WTC11 (cell line): ENCODE measurements at regions not wholly inside any gene's neighbourhood (a gene's known extent, or its start where the extent isn't known, plus 50 kb on each side); places are given as distances from the start of the nearest gene placed in this dataset.

Experiments
- ATAC-seq: fragments of 200-7000 bp; cut with Tn5 transposase; 2 replicates; pipeline ENCODE4 v1.10.0; 2021; ENCODE audit warnings: mild to moderate bottlenecking, moderate library complexity
- CTCF ChIA-PET: fragments of 300-600 bp; sonication (Branson Sonifier 250); formaldehyde crosslinking; loops from one replicate; lab custom pipeline; 2021; ENCODE audit warnings: antibody characterized with exemption; lab: Charles Lee
- POLR2A ChIA-PET: fragments of 350-600 bp; sonication (Branson Sonifier 250); formaldehyde crosslinking; loops from one replicate; lab custom pipeline; 2021; ENCODE audit warnings: antibody characterized with exemption; lab: Charles Lee
- DNase-seq: peaks from one replicate; pipeline ENCODE4 v3.0.0; 2021; ENCODE audit warnings: low spot score
- H3K27ac Mint-ChIP-seq: 2 replicates; pipeline ENCODE4 v1.8.0; 2021; ENCODE audit warnings: mixed read lengths
- H3K27me3 Mint-ChIP-seq: 2 replicates; pipeline ENCODE4 v1.8.0; 2021; ENCODE audit warnings: low read depth, mild to moderate bottlenecking, moderate library complexity, mixed read lengths
- H3K36me3 Mint-ChIP-seq: 2 replicates; pipeline ENCODE4 v1.8.0; 2021; ENCODE audit warnings: mixed read lengths
- H3K4me1 Mint-ChIP-seq: 2 replicates; pipeline ENCODE4 v1.8.0; 2022; ENCODE audit warnings: mixed read lengths
- H3K4me3 Mint-ChIP-seq: 2 replicates; pipeline ENCODE4 v1.8.0; 2021; ENCODE audit warnings: mild to moderate bottlenecking, moderate library complexity, mixed read lengths
- H3K9me3 Mint-ChIP-seq: 2 replicates; pipeline ENCODE4 v1.8.0; 2021; ENCODE audit warnings: mixed read lengths
- ATF3 ChIP-seq: sonication (generic); formaldehyde crosslinking; conservative IDR thresholded peaks from 2 replicates; pipeline ENCODE4 v1.8.1; 2022; ENCODE audit warnings: mild to moderate bottlenecking, missing genetic modification reagents
- CREB1 ChIP-seq: sonication (generic); formaldehyde crosslinking; IDR thresholded peaks from 2 replicates; pipeline ENCODE4 v1.8.0; 2023; ENCODE audit warnings: mild to moderate bottlenecking, missing genetic modification reagents
- CTCF ChIP-seq: fragments of 200-600 bp; IDR thresholded peaks from 2 replicates; pipeline ENCODE4 v1.8.0; 2022; ENCODE audit warnings: antibody characterized with exemption
- FOXJ3 ChIP-seq: sonication (generic); formaldehyde crosslinking; IDR thresholded peaks from 2 replicates; pipeline ENCODE4 v1.9.0; 2021; ENCODE audit warnings: missing genetic modification reagents, mild to moderate bottlenecking, borderline replicate concordance
- GRHL2 ChIP-seq: fragments of 250-450 bp; sonication (Bioruptor Pico); IDR thresholded peaks from 2 replicates; pipeline ENCODE4 v1.8.0; 2022; ENCODE audit warnings: mild to moderate bottlenecking, moderate library complexity; ENCODE audit not compliant: insufficient replicate concordance, severe bottlenecking
- IRF2 ChIP-seq: sonication (generic); formaldehyde crosslinking; IDR thresholded peaks from 2 replicates; pipeline ENCODE4 v1.8.0; 2022; ENCODE audit warnings: low read depth, missing genetic modification reagents, borderline replicate concordance
- JAZF1 ChIP-seq: fragments of 250-450 bp; sonication (Bioruptor Pico); IDR thresholded peaks from 2 replicates; pipeline ENCODE4 v1.9.0; 2021; ENCODE audit warnings: moderate library complexity, mild to moderate bottlenecking, inconsistent platforms
- JUN ChIP-seq: sonication (generic); formaldehyde crosslinking; IDR thresholded peaks from 2 replicates; pipeline ENCODE4 v1.8.0; 2023; ENCODE audit warnings: mild to moderate bottlenecking, missing genetic modification reagents
- MYBL2 ChIP-seq: sonication (generic); formaldehyde crosslinking; IDR thresholded peaks from 2 replicates; pipeline ENCODE4 v1.8.1; 2023; ENCODE audit warnings: mild to moderate bottlenecking, moderate library complexity, missing genetic modification reagents
- NFE2L1 ChIP-seq: sonication (generic); formaldehyde crosslinking; IDR thresholded peaks from 2 replicates; pipeline ENCODE4 v1.8.1; 2023; ENCODE audit warnings: missing genetic modification reagents
- NR2C2 ChIP-seq: sonication (generic); formaldehyde crosslinking; IDR thresholded peaks from 2 replicates; pipeline ENCODE4 v1.8.0; 2022; ENCODE audit warnings: mild to moderate bottlenecking, missing genetic modification reagents
- PRDM15 ChIP-seq: sonication (generic); formaldehyde crosslinking; IDR thresholded peaks from 2 replicates; pipeline ENCODE4 v1.8.0; 2022; ENCODE audit warnings: missing genetic modification reagents
- SP1 ChIP-seq: sonication (generic); formaldehyde crosslinking; conservative IDR thresholded peaks from 2 replicates; pipeline ENCODE4 v1.8.1; 2022; ENCODE audit warnings: missing genetic modification reagents
- TP53 ChIP-seq: sonication (generic); formaldehyde crosslinking; IDR thresholded peaks from 2 replicates; pipeline ENCODE4 v1.8.1; 2023; ENCODE audit warnings: mild to moderate bottlenecking, missing genetic modification reagents
- USF2 ChIP-seq: sonication (generic); formaldehyde crosslinking; IDR thresholded peaks from 2 replicates; pipeline ENCODE4 v1.8.1; 2023; ENCODE audit warnings: mild to moderate bottlenecking, missing genetic modification reagents, moderate library complexity
- ZNF416 ChIP-seq: fragments of 250-450 bp; sonication (Bioruptor Pico); IDR thresholded peaks from 2 replicates; pipeline ENCODE4 v1.9.0; 2021; ENCODE audit warnings: mild to moderate bottlenecking, inconsistent platforms
- TF ChIP-seq, protein P1 (sequence below): sonication (generic); formaldehyde crosslinking; IDR thresholded peaks from 2 replicates; pipeline ENCODE4 v1.8.1; 2022; ENCODE audit warnings: mild to moderate bottlenecking, moderate library complexity, missing genetic modification reagents

DNA sequence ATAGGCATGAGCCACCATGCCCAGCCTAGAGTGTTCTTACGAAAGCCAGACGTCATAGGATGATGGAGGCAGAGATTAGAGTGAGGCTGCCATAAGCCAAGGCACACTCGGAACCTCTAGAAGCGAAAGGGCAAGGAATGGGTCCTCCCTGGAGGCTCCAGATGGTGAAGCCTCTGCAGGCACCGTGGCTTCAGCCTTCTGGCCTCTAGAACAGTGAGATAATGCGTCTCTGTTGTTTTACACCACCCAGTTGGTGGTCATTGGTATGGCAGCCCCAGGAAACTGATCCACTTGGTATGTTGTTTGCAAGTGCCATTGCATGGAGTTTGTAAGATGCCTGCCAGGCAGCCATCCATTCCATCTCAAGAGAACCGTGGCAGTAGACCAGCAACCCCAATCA is 791.0 kb downstream of the TBC1D22A start:
- H3K27ac Mint-ChIP-seq, result no peak overlapping the region

More for the DNA sequence above, 791.0 kb downstream of the TBC1D22A start:
- ChIA-PET POLR2A (no interaction called here), CTCF (no interaction called here)
- DNase-seq, result no peak
- Mint-ChIP-seq H3K27me3 (0 out of 2 replicates have a peak, but pooled peaks cover 4% of the 10 kb centered on the region), H3K4me1 (peaks cover 8% of the 10 kb centered on the region), H3K4me3 (no peak overlapping the region), H3K9me3 (peaks cover 33% of the 10 kb centered on the region), H3K36me3 (peaks cover 15% of the 10 kb centered on the region)
- no peak for TF ChIP-seq GRHL2 (CRISPR knock-in tag)
- TF ChIP-seq JUN (CRISPR knock-in tag), result no peak
- no peak for TF ChIP-seq SP1
- TF ChIP-seq CTCF, result no peak
- TF ChIP-seq FOXJ3, result no peak
- no peak for TF ChIP-seq TP53 (CRISPR knock-in tag)
- TF ChIP-seq MYBL2 (CRISPR knock-in tag), result no peak
- TF ChIP-seq, protein P1, sequence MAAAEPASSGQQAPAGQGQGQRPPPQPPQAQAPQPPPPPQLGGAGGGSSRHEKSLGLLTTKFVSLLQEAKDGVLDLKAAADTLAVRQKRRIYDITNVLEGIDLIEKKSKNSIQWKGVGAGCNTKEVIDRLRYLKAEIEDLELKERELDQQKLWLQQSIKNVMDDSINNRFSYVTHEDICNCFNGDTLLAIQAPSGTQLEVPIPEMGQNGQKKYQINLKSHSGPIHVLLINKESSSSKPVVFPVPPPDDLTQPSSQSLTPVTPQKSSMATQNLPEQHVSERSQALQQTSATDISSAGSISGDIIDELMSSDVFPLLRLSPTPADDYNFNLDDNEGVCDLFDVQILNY (CRISPR knock-in tag), result no peak
- TF ChIP-seq CREB1 (CRISPR knock-in tag), result no peak
- no peak for TF ChIP-seq ATF3
- TF ChIP-seq NFE2L1 (CRISPR knock-in tag), result no peak
- TF ChIP-seq PRDM15 (CRISPR knock-in tag), result no peak
- TF ChIP-seq IRF2, result no peak
- no peak for TF ChIP-seq USF2 (CRISPR knock-in tag)
- no peak for TF ChIP-seq JAZF1
- TF ChIP-seq NR2C2, result no peak
- no peak for TF ChIP-seq ZNF416
- ATAC-seq, result no peak
